ENCODE measurements at regions not wholly inside any gene's neighbourhood (a gene's known extent, or its start where the extent isn't known, plus 50 kb on each side); places are given as distances from the start of the nearest gene placed in this dataset.

- TF ChIP-seq CTCF (IDR thresholded peaks at IDR 0.05) (no peak), EP300 (IDR thresholded peaks at IDR 0.05; ENCODE audit: low read depth) (no peak), POLR2AphosphoS5 (IDR thresholded peaks at IDR 0.05) (no peak), POLR2A (IDR thresholded peaks at IDR 0.05) (no peak)
Measured at GRCh38 chr12:31794745-31795144, 65.9 kb upstream of the AMN1 start.

Measured in transverse colon (tissue), 4 donors.